Common myeloid progenitor, CD34-positive (primary cell): ENCODE measurements at regions not wholly inside any gene's neighbourhood (a gene's known extent, or its start where the extent isn't known, plus 50 kb on each side); places are given as distances from the start of the nearest gene placed in this dataset.
"Not testable (repeated sequence)": the region's sequence is repeated elsewhere in the genome, so short reads cannot be mapped to it uniquely, and the experiment has no call there.

Experiments used
- CTCF ChIA-PET: fragments of 350-600 bp; sonication (Branson Sonifier 250); formaldehyde crosslinking; loops from one replicate; lab custom pipeline; 2021; ENCODE audit warnings: antibody characterized with exemption; lab: Charles Lee
- POLR2A ChIA-PET: fragments of 350-600 bp; sonication (Branson Sonifier 250); formaldehyde crosslinking; loops from one replicate; lab custom pipeline; 2021; ENCODE audit warnings: antibody characterized with exemption; lab: Charles Lee
- DNase-seq, 3 donors: peaks; one replicate each; pipeline versions ENCODE4 v3.0.0 to v3.0.0-alpha.2; 2013
- H3K27ac ChIP-seq, 2 experiments: 1 replicate in 1 of 2; 2 replicates in 1 of 2; pipeline ENCODE4 v1.7.0; 2013; ENCODE audit warnings: inconsistent platforms in 2 of 2, low read length in 2 of 2, mild to moderate bottlenecking in 2 of 2, low read depth in 1 of 2, moderate library complexity in 1 of 2; ENCODE audit not compliant: severe bottlenecking in 2 of 2, insufficient read depth in 1 of 2, poor library complexity in 1 of 2
- H3K27me3 ChIP-seq, 5 experiments: replicated peaks in 2 of 5; 1 replicate in 3 of 5; 2 replicates in 2 of 5; pipeline versions ENCODE4 v1.6.1 to v1.7.0; 2013; ENCODE audit warnings: low read length in 4 of 5, mild to moderate bottlenecking in 2 of 5, moderate library complexity in 2 of 5, inconsistent platforms in 1 of 5; ENCODE audit not compliant: insufficient read depth in 5 of 5, control insufficient read depth in 4 of 5
- H3K36me3 ChIP-seq, 4 experiments: 1 replicate in 2 of 4; 2 replicates in 2 of 4; pipeline versions ENCODE4 v1.6.1 to v1.7.0; 2013; ENCODE audit warnings: low read length in 3 of 4, control low read depth in 1 of 4, mild to moderate bottlenecking in 1 of 4; ENCODE audit not compliant: control insufficient read depth in 4 of 4, insufficient read depth in 4 of 4
- H3K4me1 ChIP-seq, 4 experiments: 1 replicate in 3 of 4; 2 replicates in 1 of 4; pipeline versions ENCODE4 v1.6.1 to v1.7.1; 2013; ENCODE audit warnings: low read length in 3 of 4, mild to moderate bottlenecking in 3 of 4, control low read depth in 1 of 4, inconsistent platforms in 1 of 4, moderate library complexity in 1 of 4; ENCODE audit not compliant: control insufficient read depth in 4 of 4, insufficient read depth in 4 of 4; ENCODE audit errors: control extremely low read depth in 1 of 4
- H3K4me3 ChIP-seq, 7 experiments: 1 replicate in 4 of 7; 2 replicates in 3 of 7; pipeline versions ENCODE4 v1.5.1 to v1.7.0; 2013; ENCODE audit warnings: mild to moderate bottlenecking in 7 of 7, low read length in 6 of 7, moderate library complexity in 6 of 7, inconsistent platforms in 2 of 7, low read depth in 2 of 7, control low read depth in 1 of 7; ENCODE audit not compliant: insufficient read depth in 4 of 7, control insufficient read depth in 1 of 7; ENCODE audit errors: extremely low read depth in 1 of 7
- H3K9me3 ChIP-seq, 5 experiments: 1 replicate in 4 of 5; 2 replicates in 1 of 5; pipeline versions ENCODE4 v1.6.1 to v1.7.1; 2013; ENCODE audit warnings: low read length in 4 of 5, mild to moderate bottlenecking in 2 of 5, inconsistent platforms in 1 of 5, low read depth in 1 of 5, moderate library complexity in 1 of 5; ENCODE audit not compliant: control insufficient read depth in 4 of 5, insufficient read depth in 2 of 5; ENCODE audit errors: control extremely low read depth in 1 of 5
- WGBS: methylation state at CpG from one replicate; pipeline ENCODE4 v1.1.5; 2013; ENCODE audit not compliant: insufficient coverage; 5-methylcytosine and 5-hydroxymethylcytosine counted together

GRCh38 chr17:21493993-21494392 is 117.8 kb downstream of the KCNJ12 start:
- Histone ChIP-seq H3K4me3 (no peak overlapping the region), H3K27me3 (peaks cover 0 to 2% (median 0%) of the 10 kb centered on the region in 5 experiments), H3K4me1 (no peaks in the 10 kb centered on the region), H3K27ac (no peak overlapping the region), H3K9me3 (no peaks in the 10 kb centered on the region), H3K36me3 (no peaks in the 10 kb centered on the region)
- CTCF ChIA-PET = no interaction called here
- no peak for DNase-seq
- WGBS = 100% methylated on average over 5 of the region's 10 CpGs
- POLR2A ChIA-PET = no interaction called here

GRCh38 chr17:21495281-21495680 is 119.1 kb downstream of the KCNJ12 start:
- H3K4me1 ChIP-seq = no peaks in the 10 kb centered on the region
- H3K36me3 ChIP-seq = no peaks in the 10 kb centered on the region
- POLR2A ChIA-PET = no interaction called here
- no peak for DNase-seq
- H3K4me3 ChIP-seq = no peak overlapping the region
- no peaks in the 10 kb centered on the region for H3K9me3 ChIP-seq
- CTCF ChIA-PET = interaction anchor here (1.1 to 1.8 kb wide), 2 partner anchors 17 to 33 kb away, joined by 3 to 5 read pairs; no protein-coding TSS in a partner anchor
- 97% methylated on average over 7 of the region's 8 CpGs for WGBS
- H3K27me3 ChIP-seq = peaks cover 0 to 7% (median 0%) of the 10 kb centered on the region in 5 experiments
- no peak overlapping the region for H3K27ac ChIP-seq

GRCh38 chr17:21500064-21500463 is 123.9 kb downstream of the KCNJ12 start:
- no peaks in the 10 kb centered on the region for H3K36me3 ChIP-seq
- ChIA-PET CTCF (interaction anchor here (1.1 to 1.2 kb wide), 2 partner anchors 16 to 43 kb away, joined by 3 to 5 read pairs; no protein-coding TSS in a partner anchor), POLR2A (no interaction called here)
- H3K4me3 ChIP-seq = no peak overlapping the region
- WGBS = 79% methylated on average over 5 of the region's 5 CpGs
- H3K9me3 ChIP-seq = no peaks in the 10 kb centered on the region
- peaks cover 0 to 10% (median 0%) of the 10 kb centered on the region in 5 experiments for H3K27me3 ChIP-seq
- H3K4me1 ChIP-seq = no peaks in the 10 kb centered on the region
- DNase-seq = no peak
- no peak overlapping the region for H3K27ac ChIP-seq

DNA sequence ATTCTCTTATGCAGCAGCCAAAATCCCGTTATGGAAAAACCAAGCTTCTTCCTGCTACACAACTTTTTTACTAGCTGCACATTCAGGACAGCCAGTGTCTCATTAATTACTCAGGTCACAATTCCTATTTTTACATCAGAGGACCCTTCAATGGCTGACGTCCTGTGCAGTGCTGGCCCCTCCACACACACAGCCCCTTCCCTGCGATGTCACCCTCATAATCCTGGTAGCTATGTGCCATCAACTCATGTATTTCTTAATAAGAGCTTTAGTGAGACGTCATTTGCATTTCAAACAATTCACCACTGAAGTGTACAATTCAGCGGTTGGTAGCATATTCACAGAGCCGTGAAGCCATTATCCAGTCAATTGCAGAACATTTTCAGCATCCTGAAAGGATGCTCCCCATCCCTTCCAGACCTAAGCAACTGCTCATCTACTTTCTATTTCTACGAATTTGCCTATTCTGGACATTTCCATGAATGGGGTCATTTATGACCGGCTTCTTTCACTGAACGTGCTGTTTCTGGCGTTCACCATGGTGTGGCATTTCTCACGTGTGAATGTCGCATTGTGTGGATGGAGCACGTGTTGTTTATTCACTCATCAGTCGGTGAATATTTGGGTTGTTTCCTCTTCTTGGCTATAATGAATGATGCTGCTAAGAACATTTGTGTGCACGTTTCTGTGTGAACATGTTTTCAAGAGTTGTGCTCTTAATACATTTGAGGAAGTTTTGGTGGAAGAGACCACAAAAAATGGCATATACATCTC is 126.0 kb downstream of the KCNJ12 start:
- POLR2A ChIA-PET, H3K27me3 ChIP-seq, H3K4me3 ChIP-seq, H3K4me1 ChIP-seq, H3K27ac ChIP-seq, H3K36me3 ChIP-seq, H3K9me3 ChIP-seq, DNase-seq: not testable (repeated sequence)
- CTCF ChIA-PET = interaction anchor here (1.2 kb wide), 1 partner anchor 10 kb away, joined by 3 read pairs; no protein-coding TSS in a partner anchor
- WGBS = 98% methylated on average over 10 of the region's 15 CpGs

GRCh38 chr17:21505819-21506815 is 130.0 kb downstream of the KCNJ12 start:
- WGBS = 93% methylated on average over 28 of the region's 37 CpGs
- ChIA-PET POLR2A (no interaction called here), CTCF (no interaction called here)
- Histone ChIP-seq H3K4me1 (peaks cover 0 to 15% (median 6%) of the 10 kb centered on the region in 4 experiments), H3K36me3 (no peaks in the 10 kb centered on the region), H3K27me3 (peaks cover 0 to 11% (median 0%) of the 10 kb centered on the region in 5 experiments), H3K9me3 (no peaks in the 10 kb centered on the region), H3K27ac (no peak overlapping the region), H3K4me3 (no peak overlapping the region)
- no peak for DNase-seq

DNA sequence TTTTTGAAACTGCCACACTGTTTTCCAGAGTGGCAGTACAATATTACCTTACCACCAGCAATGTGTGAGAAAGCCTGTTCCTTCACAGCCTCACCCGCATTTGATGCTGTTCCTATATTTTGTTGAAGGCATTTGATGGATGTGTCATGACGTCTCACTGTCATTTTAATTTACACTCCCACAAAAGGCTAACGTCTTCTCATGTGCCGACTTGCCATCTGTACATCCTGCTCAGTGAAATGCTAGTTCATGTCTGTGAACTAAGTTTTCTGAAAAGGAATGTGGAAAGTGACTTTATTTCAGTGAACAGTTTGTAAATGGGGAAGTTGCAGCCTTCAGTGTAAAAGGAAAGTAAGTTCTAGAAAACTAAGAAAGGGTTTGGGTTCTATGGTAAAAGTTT is 131.6 kb downstream of the KCNJ12 start:
- H3K9me3 ChIP-seq, POLR2A ChIA-PET, H3K36me3 ChIP-seq: not testable (repeated sequence)
- CTCF ChIA-PET = interaction anchor here (2.6 kb wide), 1 partner anchor 54 kb away, joined by 7 read pairs; no protein-coding TSS in a partner anchor
- Histone ChIP-seq H3K27ac (peak overlapping the region in 1 of 2 experiments; percentile 14), H3K27me3 (peaks cover 0 to 12% (median 0%) of the 10 kb centered on the region in 5 experiments), H3K4me3 (peak overlapping the region in 1 of 7 experiments; percentile 48), H3K4me1 (peaks cover 0 to 30% (median 12%) of the 10 kb centered on the region in 4 experiments)
- no CpG with 5 or more reads among the region's 4 CpGs for WGBS
- DNase-seq = peak; percentile 15 to 87 (median 77)
